ENCODE measurements at regions not wholly inside any gene's neighbourhood (a gene's known extent, or its start where the extent isn't known, plus 50 kb on each side); places are given as distances from the start of the nearest gene placed in this dataset.

DNA sequence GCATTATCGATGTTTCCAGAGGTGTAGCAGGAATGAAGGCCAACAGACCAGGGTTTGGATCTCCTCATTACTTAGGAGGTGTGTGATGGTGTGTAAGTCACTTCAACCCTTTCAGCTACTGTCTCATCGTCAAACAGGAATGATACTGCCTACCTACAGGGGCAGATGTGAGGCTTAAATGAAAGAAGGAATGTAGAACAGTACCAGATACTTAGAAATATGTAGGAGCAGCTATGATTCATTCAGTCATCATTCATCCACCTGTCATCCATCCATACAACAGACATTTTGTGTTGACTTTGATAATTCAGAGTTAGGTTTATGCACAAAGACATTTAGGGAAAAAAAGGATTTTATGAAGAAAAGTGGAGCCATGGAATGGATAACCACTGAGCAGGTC lies 486.9 kb upstream of the DAB1 start:
- TF ChIP-seq, protein P1, sequence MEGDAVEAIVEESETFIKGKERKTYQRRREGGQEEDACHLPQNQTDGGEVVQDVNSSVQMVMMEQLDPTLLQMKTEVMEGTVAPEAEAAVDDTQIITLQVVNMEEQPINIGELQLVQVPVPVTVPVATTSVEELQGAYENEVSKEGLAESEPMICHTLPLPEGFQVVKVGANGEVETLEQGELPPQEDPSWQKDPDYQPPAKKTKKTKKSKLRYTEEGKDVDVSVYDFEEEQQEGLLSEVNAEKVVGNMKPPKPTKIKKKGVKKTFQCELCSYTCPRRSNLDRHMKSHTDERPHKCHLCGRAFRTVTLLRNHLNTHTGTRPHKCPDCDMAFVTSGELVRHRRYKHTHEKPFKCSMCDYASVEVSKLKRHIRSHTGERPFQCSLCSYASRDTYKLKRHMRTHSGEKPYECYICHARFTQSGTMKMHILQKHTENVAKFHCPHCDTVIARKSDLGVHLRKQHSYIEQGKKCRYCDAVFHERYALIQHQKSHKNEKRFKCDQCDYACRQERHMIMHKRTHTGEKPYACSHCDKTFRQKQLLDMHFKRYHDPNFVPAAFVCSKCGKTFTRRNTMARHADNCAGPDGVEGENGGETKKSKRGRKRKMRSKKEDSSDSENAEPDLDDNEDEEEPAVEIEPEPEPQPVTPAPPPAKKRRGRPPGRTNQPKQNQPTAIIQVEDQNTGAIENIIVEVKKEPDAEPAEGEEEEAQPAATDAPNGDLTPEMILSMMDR (IDR thresholded peaks at IDR 0.05) = no peak
- no peak for TF ChIP-seq EZH2 (IDR thresholded peaks at IDR 0.05; ENCODE audit: borderline replicate concordance, insufficient read depth, low read depth, low read length, poor library complexity, severe bottlenecking)
